ENCODE measurements at regions not wholly inside any gene's neighbourhood (a gene's known extent, or its start where the extent isn't known, plus 50 kb on each side); places are given as distances from the start of the nearest gene placed in this dataset.

DNA sequence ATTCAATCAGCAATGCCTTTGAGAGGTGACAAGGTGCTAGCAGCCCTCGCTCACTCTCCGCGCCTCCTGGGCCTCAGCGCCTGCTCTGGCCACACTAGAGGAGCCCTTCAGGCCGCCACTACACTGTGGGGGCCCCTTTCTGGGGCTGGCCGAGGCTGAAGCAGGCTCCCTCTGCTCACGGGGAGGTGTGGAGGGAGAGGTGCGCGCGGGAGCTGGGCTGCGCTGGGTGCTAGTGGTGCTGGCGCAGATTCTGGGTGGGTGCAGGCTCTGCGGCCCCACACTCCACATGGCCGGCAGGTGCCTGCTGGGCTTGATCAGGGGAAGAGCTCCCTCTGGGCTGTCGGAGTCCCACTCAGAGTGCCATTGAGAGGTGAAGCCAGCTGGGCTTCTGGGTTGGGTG lies 351.0 kb downstream of the GASK1B start:
- H3K4me2 ChIP-seq (ENCODE audit: insufficient read depth, low read length, poor library complexity, severe bottlenecking): no peak overlapping the region
- no peak overlapping the region for H2BK120ac ChIP-seq (ENCODE audit: low read depth, low read length)
- no peak overlapping the region for H3K27ac ChIP-seq (replicated peaks; ENCODE audit: low read length)
- H3K14ac ChIP-seq (ENCODE audit: low read length): no peak overlapping the region
- H3K9ac ChIP-seq (ENCODE audit: low read depth, low read length, poor library complexity): no peak overlapping the region
- H2BK15ac ChIP-seq (ENCODE audit: low read length): no peak overlapping the region
- H3K36me3 ChIP-seq (replicated peaks in 1 of 2; ENCODE audit: control insufficient read depth in 2 of 2, insufficient read depth in 2 of 2, low read length in 2 of 2): no peaks in the 10 kb centered on the region
- H3K4ac ChIP-seq (ENCODE audit: low read length): no peak overlapping the region
- no peak overlapping the region for H2BK5ac ChIP-seq (ENCODE audit: low read length)
- no peaks in the 10 kb centered on the region for H3K79me1 ChIP-seq (ENCODE audit: low read depth, low read length)
- no CpG with 5 or more reads among the region's 15 CpGs for WGBS, 2 donors (ENCODE audit: extremely low coverage in 2 of 2, insufficient read length in 2 of 2, insufficient replicate concordance in 1 of 2)
- no peak overlapping the region for H3K4me3 ChIP-seq (ENCODE audit: low read length in 2 of 2)
- H4K91ac ChIP-seq (ENCODE audit: low read depth, low read length, poor library complexity): no peak overlapping the region
- no peak for DNase-seq (ENCODE audit: low spot score)
- H3K18ac ChIP-seq (ENCODE audit: low read length): no peak overlapping the region
- no peak overlapping the region for H2BK12ac ChIP-seq (ENCODE audit: low read length)
- no peak overlapping the region for H2AFZ ChIP-seq (ENCODE audit: low read length)
- H3K4me1 ChIP-seq (ENCODE audit: control insufficient read depth in 2 of 2, insufficient read depth in 1 of 2, low read depth in 1 of 2, low read length in 2 of 2): no peaks in the 10 kb centered on the region
- no peaks in the 10 kb centered on the region for H3K27me3 ChIP-seq (ENCODE audit: control insufficient read depth in 3 of 3, insufficient read depth in 3 of 3, low read depth in 1 of 3, low read length in 3 of 3)
- H3K23ac ChIP-seq (ENCODE audit: low read depth, low read length, poor library complexity): peak overlapping the region; percentile 55
- H3K9me3 ChIP-seq (replicated peaks in 1 of 2; ENCODE audit: control insufficient read depth in 2 of 2, insufficient read depth in 1 of 2, low read depth in 1 of 2, low read length in 2 of 2): peaks cover 0 to 1% of the 10 kb centered on the region in 2 donors
- H4K8ac ChIP-seq (ENCODE audit: low read depth, low read length): no peak overlapping the region
- H2AK5ac ChIP-seq (ENCODE audit: low read depth, low read length): no peak overlapping the region

- Histone ChIP-seq H2BK15ac (ENCODE audit: low read length) (no peak overlapping the region), H3K18ac (ENCODE audit: low read length) (peak overlapping the region; percentile 83), H2BK120ac (ENCODE audit: low read depth, low read length) (no peak overlapping the region), H2BK5ac (ENCODE audit: low read length) (peak overlapping the region; percentile 42), H3K27me3 (ENCODE audit: control insufficient read depth in 3 of 3, insufficient read depth in 3 of 3, low read depth in 1 of 3, low read length in 3 of 3) (no peaks in the 10 kb centered on the region), H4K8ac (ENCODE audit: low read depth, low read length) (no peak overlapping the region), H4K91ac (ENCODE audit: low read depth, low read length, poor library complexity) (no peak overlapping the region), H3K9ac (ENCODE audit: low read depth, low read length, poor library complexity) (no peak overlapping the region), H3K27ac (replicated peaks; ENCODE audit: low read length) (no peak overlapping the region), H2AK5ac (ENCODE audit: low read depth, low read length) (peak overlapping the region; percentile 70), H3K9me3 (replicated peaks in 1 of 2; ENCODE audit: control insufficient read depth in 2 of 2, insufficient read depth in 1 of 2, low read depth in 1 of 2, low read length in 2 of 2) (peaks cover 0 to 1% of the 10 kb centered on the region in 2 donors), H3K4me1 (ENCODE audit: control insufficient read depth in 2 of 2, insufficient read depth in 1 of 2, low read depth in 1 of 2, low read length in 2 of 2) (no peaks in the 10 kb centered on the region), H3K4ac (ENCODE audit: low read length) (peak overlapping the region; percentile 53), H3K4me2 (ENCODE audit: insufficient read depth, low read length, poor library complexity, severe bottlenecking) (no peak overlapping the region), H3K23ac (ENCODE audit: low read depth, low read length, poor library complexity) (peak overlapping the region; percentile 55), H3K14ac (ENCODE audit: low read length) (no peak overlapping the region), H2AFZ (ENCODE audit: low read length) (no peak overlapping the region), H2BK12ac (ENCODE audit: low read length) (peak overlapping the region; percentile 41), H3K36me3 (replicated peaks in 1 of 2; ENCODE audit: control insufficient read depth in 2 of 2, insufficient read depth in 2 of 2, low read length in 2 of 2) (no peaks in the 10 kb centered on the region), H3K79me1 (ENCODE audit: low read depth, low read length) (no peaks in the 10 kb centered on the region), H3K4me3 (ENCODE audit: low read length in 2 of 2) (no peak overlapping the region)
- DNase-seq (ENCODE audit: low spot score): no peak
- no CpG with 5 or more reads among the region's 20 CpGs for WGBS, 2 donors (ENCODE audit: extremely low coverage in 2 of 2, insufficient read length in 2 of 2, insufficient replicate concordance in 1 of 2)
Measured at GRCh38 chr4:157819693-157820464, 352.9 kb downstream of the GASK1B start.

- Histone ChIP-seq H3K9me3 (replicated peaks in 1 of 2; ENCODE audit: control insufficient read depth in 2 of 2, insufficient read depth in 1 of 2, low read depth in 1 of 2, low read length in 2 of 2) (peaks cover 0 to under 1% of the 10 kb centered on the region in 2 donors), H2BK15ac (ENCODE audit: low read length) (no peak overlapping the region), H3K23ac (ENCODE audit: low read depth, low read length, poor library complexity) (peak overlapping the region; percentile 55), H3K4me3 (ENCODE audit: low read length in 2 of 2) (no peak overlapping the region), H4K91ac (ENCODE audit: low read depth, low read length, poor library complexity) (no peak overlapping the region), H3K9ac (ENCODE audit: low read depth, low read length, poor library complexity) (no peak overlapping the region), H3K79me1 (ENCODE audit: low read depth, low read length) (no peaks in the 10 kb centered on the region), H2BK120ac (ENCODE audit: low read depth, low read length) (no peak overlapping the region), H3K4me2 (ENCODE audit: insufficient read depth, low read length, poor library complexity, severe bottlenecking) (no peak overlapping the region), H3K14ac (ENCODE audit: low read length) (no peak overlapping the region), H2BK5ac (ENCODE audit: low read length) (peak overlapping the region; percentile 42), H2AFZ (ENCODE audit: low read length) (no peak overlapping the region), H3K4me1 (ENCODE audit: control insufficient read depth in 2 of 2, insufficient read depth in 1 of 2, low read depth in 1 of 2, low read length in 2 of 2) (no peaks in the 10 kb centered on the region), H3K36me3 (replicated peaks in 1 of 2; ENCODE audit: control insufficient read depth in 2 of 2, insufficient read depth in 2 of 2, low read length in 2 of 2) (no peaks in the 10 kb centered on the region), H3K18ac (ENCODE audit: low read length) (peak overlapping the region; percentile 83), H2BK12ac (ENCODE audit: low read length) (peak overlapping the region; percentile 41), H3K27me3 (ENCODE audit: control insufficient read depth in 3 of 3, insufficient read depth in 3 of 3, low read depth in 1 of 3, low read length in 3 of 3) (no peaks in the 10 kb centered on the region), H2AK5ac (ENCODE audit: low read depth, low read length) (peak overlapping the region; percentile 70), H4K8ac (ENCODE audit: low read depth, low read length) (no peak overlapping the region), H3K4ac (ENCODE audit: low read length) (peak overlapping the region; percentile 53), H3K27ac (replicated peaks; ENCODE audit: low read length) (no peak overlapping the region)
- WGBS, 2 donors (ENCODE audit: extremely low coverage in 2 of 2, insufficient read length in 2 of 2, insufficient replicate concordance in 1 of 2): no CpG with 5 or more reads among the region's 20 CpGs
- no peak for DNase-seq (ENCODE audit: low spot score)
Measured at GRCh38 chr4:157818946-157819692, 353.7 kb downstream of the GASK1B start.

GRCh38 chr4:157810137-157810774 lies 362.6 kb downstream of the GASK1B start:
- Histone ChIP-seq H3K79me1 (ENCODE audit: low read depth, low read length) (no peaks in the 10 kb centered on the region), H3K27me3 (ENCODE audit: control insufficient read depth in 3 of 3, insufficient read depth in 3 of 3, low read depth in 1 of 3, low read length in 3 of 3) (no peaks in the 10 kb centered on the region), H4K91ac (ENCODE audit: low read depth, low read length, poor library complexity) (no peak overlapping the region), H3K36me3 (replicated peaks in 1 of 2; ENCODE audit: control insufficient read depth in 2 of 2, insufficient read depth in 2 of 2, low read length in 2 of 2) (no peaks in the 10 kb centered on the region), H2AFZ (ENCODE audit: low read length) (no peak overlapping the region), H3K23ac (ENCODE audit: low read depth, low read length, poor library complexity) (no peak overlapping the region), H2BK5ac (ENCODE audit: low read length) (no peak overlapping the region), H2BK15ac (ENCODE audit: low read length) (no peak overlapping the region), H3K27ac (replicated peaks; ENCODE audit: low read length) (no peak overlapping the region), H3K4me2 (ENCODE audit: insufficient read depth, low read length, poor library complexity, severe bottlenecking) (no peak overlapping the region), H3K4me1 (ENCODE audit: control insufficient read depth in 2 of 2, insufficient read depth in 1 of 2, low read depth in 1 of 2, low read length in 2 of 2) (no peaks in the 10 kb centered on the region), H3K9ac (ENCODE audit: low read depth, low read length, poor library complexity) (no peak overlapping the region), H2AK5ac (ENCODE audit: low read depth, low read length) (no peak overlapping the region), H3K4me3 (ENCODE audit: low read length in 2 of 2) (no peak overlapping the region), H2BK12ac (ENCODE audit: low read length) (no peak overlapping the region), H3K18ac (ENCODE audit: low read length) (no peak overlapping the region), H3K4ac (ENCODE audit: low read length) (no peak overlapping the region), H4K8ac (ENCODE audit: low read depth, low read length) (no peak overlapping the region), H3K9me3 (replicated peaks in 1 of 2; ENCODE audit: control insufficient read depth in 2 of 2, insufficient read depth in 1 of 2, low read depth in 1 of 2, low read length in 2 of 2) (no peaks in the 10 kb centered on the region), H3K14ac (ENCODE audit: low read length) (no peak overlapping the region), H2BK120ac (ENCODE audit: low read depth, low read length) (no peak overlapping the region)
- DNase-seq (ENCODE audit: low spot score): no peak
